Adrenal gland (tissue), 5 donors: ENCODE measurements at regions not wholly inside any gene's neighbourhood (a gene's known extent, or its start where the extent isn't known, plus 50 kb on each side); places are given as distances from the start of the nearest gene placed in this dataset.

Experiments used
- CTCF ChIP-seq, 6 experiments: fragments of 450-650 bp in 4 of 6; fragments of 200-600 bp in 2 of 6; sonication (generic) in 1 of 6; IDR thresholded peaks; 1 replicate in 5 of 6; 2 replicates in 1 of 6; pipeline versions ENCODE4 v1.5.1 to v1.8.0; 2016 to 2021; ENCODE audit warnings: antibody characterized with exemption in 6 of 6, mild to moderate bottlenecking in 2 of 6, moderate library complexity in 1 of 6
- POLR2A ChIP-seq, 2 donors: fragments of 450-650 bp; IDR thresholded peaks; one replicate each; pipeline ENCODE4 v1.6.1; 2017; ENCODE audit warnings: antibody characterized with exemption in 2 of 2, mild to moderate bottlenecking in 2 of 2, moderate library complexity in 1 of 2
- donor health status: DM: no; HTN: no; CAD: no.

GRCh38 chr4:128648021-128648420, 161.5 kb upstream of the JADE1 start:
- no peak for TF ChIP-seq CTCF (IDR thresholded peaks at IDR 0.05)
- no peak for TF ChIP-seq POLR2A (IDR thresholded peaks at IDR 0.05)
